ENCODE measurements at regions not wholly inside any gene's neighbourhood (a gene's known extent, or its start where the extent isn't known, plus 50 kb on each side); places are given as distances from the start of the nearest gene placed in this dataset.
"Not testable (repeated sequence)": the region's sequence is repeated elsewhere in the genome, so short reads cannot be mapped to it uniquely, and the experiment has no call there.

- POLR2A ChIA-PET, result no interaction called here
- H3K36me3 ChIP-seq (ENCODE audit: control insufficient read depth in 4 of 4, insufficient read depth in 4 of 4, low read length in 3 of 4), result no peaks in the 10 kb centered on the region
- no peaks in the 10 kb centered on the region for H3K27me3 ChIP-seq (replicated peaks in 2 of 5; ENCODE audit: control insufficient read depth in 4 of 5, insufficient read depth in 5 of 5, low read length in 4 of 5)
- CTCF ChIA-PET, result no interaction called here
- no peak for DNase-seq
- 91% methylated on average over 4 of the region's 4 CpGs for WGBS (ENCODE audit: insufficient coverage)
- no peak overlapping the region for H3K27ac ChIP-seq (ENCODE audit: insufficient read depth in 1 of 2, low read depth in 1 of 2, low read length in 2 of 2, poor library complexity in 1 of 2, severe bottlenecking in 2 of 2)
- H3K4me3 ChIP-seq (ENCODE audit: control insufficient read depth in 1 of 7, extremely low read depth in 1 of 7, insufficient read depth in 4 of 7, low read depth in 2 of 7, low read length in 6 of 7), result no peak overlapping the region
- H3K4me1 ChIP-seq (ENCODE audit: control extremely low read depth in 1 of 4, control insufficient read depth in 4 of 4, insufficient read depth in 4 of 4, low read length in 3 of 4), result no peaks in the 10 kb centered on the region
- H3K9me3 ChIP-seq (ENCODE audit: control extremely low read depth in 1 of 5, control insufficient read depth in 4 of 5, insufficient read depth in 2 of 5, low read depth in 1 of 5, low read length in 4 of 5), result peaks cover 0 to 9% (median 4%) of the 10 kb centered on the region in 5 experiments
These were observed 506.8 kb upstream of the AUTS2 start for GRCh38 chr7:69091521-69091920.

- no peak overlapping the region for H3K27ac ChIP-seq (ENCODE audit: insufficient read depth in 1 of 2, low read depth in 1 of 2, low read length in 2 of 2, poor library complexity in 1 of 2, severe bottlenecking in 2 of 2)
- peaks cover 0 to 9% (median 4%) of the 10 kb centered on the region in 5 experiments for H3K9me3 ChIP-seq (ENCODE audit: control extremely low read depth in 1 of 5, control insufficient read depth in 4 of 5, insufficient read depth in 2 of 5, low read depth in 1 of 5, low read length in 4 of 5)
- no peaks in the 10 kb centered on the region for H3K4me1 ChIP-seq (ENCODE audit: control extremely low read depth in 1 of 4, control insufficient read depth in 4 of 4, insufficient read depth in 4 of 4, low read length in 3 of 4)
- H3K27me3 ChIP-seq (replicated peaks in 2 of 5; ENCODE audit: control insufficient read depth in 4 of 5, insufficient read depth in 5 of 5, low read length in 4 of 5), result no peaks in the 10 kb centered on the region
- CTCF ChIA-PET, result no interaction called here
- no peaks in the 10 kb centered on the region for H3K36me3 ChIP-seq (ENCODE audit: control insufficient read depth in 4 of 4, insufficient read depth in 4 of 4, low read length in 3 of 4)
- no peak overlapping the region for H3K4me3 ChIP-seq (ENCODE audit: control insufficient read depth in 1 of 7, extremely low read depth in 1 of 7, insufficient read depth in 4 of 7, low read depth in 2 of 7, low read length in 6 of 7)
- 100% methylated on average over 1 of the region's 2 CpGs for WGBS (ENCODE audit: insufficient coverage)
- POLR2A ChIA-PET, result no interaction called here
- no peak for DNase-seq
These were observed 503.1 kb upstream of the AUTS2 start for GRCh38 chr7:69095127-69095526.

DNA sequence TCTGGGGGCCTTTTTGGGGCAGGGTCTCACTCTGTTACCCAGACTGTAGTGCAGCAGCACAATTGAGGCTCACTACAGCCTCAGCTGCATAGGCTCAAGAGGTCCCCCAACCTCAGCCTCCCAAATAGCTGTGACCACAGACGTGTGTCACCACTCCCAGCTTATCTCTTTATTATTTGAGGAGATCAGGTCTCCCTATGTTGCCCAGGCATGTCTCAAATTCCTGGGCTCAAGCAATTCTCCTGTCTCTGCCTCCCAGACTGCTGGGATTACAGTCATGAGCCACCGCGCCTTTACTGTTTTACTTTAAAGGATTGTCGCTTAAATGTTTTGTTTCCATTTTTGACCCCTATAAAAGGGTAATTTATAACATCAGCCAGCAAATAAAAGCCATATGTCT lies 502.6 kb upstream of the AUTS2 start:
- Histone ChIP-seq H3K4me1 (ENCODE audit: control extremely low read depth in 1 of 4, control insufficient read depth in 4 of 4, insufficient read depth in 4 of 4, low read length in 3 of 4) (no peaks in the 10 kb centered on the region), H3K4me3 (ENCODE audit: control insufficient read depth in 1 of 7, extremely low read depth in 1 of 7, insufficient read depth in 4 of 7, low read depth in 2 of 7, low read length in 6 of 7) (no peak overlapping the region), H3K9me3 (ENCODE audit: control extremely low read depth in 1 of 5, control insufficient read depth in 4 of 5, insufficient read depth in 2 of 5, low read depth in 1 of 5, low read length in 4 of 5) (peaks cover 0 to 9% (median 4%) of the 10 kb centered on the region in 5 experiments), H3K27me3 (replicated peaks in 2 of 5; ENCODE audit: control insufficient read depth in 4 of 5, insufficient read depth in 5 of 5, low read length in 4 of 5) (no peaks in the 10 kb centered on the region), H3K27ac (ENCODE audit: insufficient read depth in 1 of 2, low read depth in 1 of 2, low read length in 2 of 2, poor library complexity in 1 of 2, severe bottlenecking in 2 of 2) (no peak overlapping the region), H3K36me3 (ENCODE audit: control insufficient read depth in 4 of 4, insufficient read depth in 4 of 4, low read length in 3 of 4) (no peaks in the 10 kb centered on the region)
- DNase-seq, result no peak
- ChIA-PET POLR2A (no interaction called here), CTCF (no interaction called here)
- WGBS (ENCODE audit: insufficient coverage), result 80% methylated on average over 1 of the region's 4 CpGs

GRCh38 chr7:69104023-69104422 lies 494.3 kb upstream of the AUTS2 start:
- ChIA-PET POLR2A (no interaction called here), CTCF (no interaction called here)
- Histone ChIP-seq H3K4me1 (ENCODE audit: control extremely low read depth in 1 of 4, control insufficient read depth in 4 of 4, insufficient read depth in 4 of 4, low read length in 3 of 4) (no peaks in the 10 kb centered on the region), H3K27ac (ENCODE audit: insufficient read depth in 1 of 2, low read depth in 1 of 2, low read length in 2 of 2, poor library complexity in 1 of 2, severe bottlenecking in 2 of 2) (no peak overlapping the region), H3K27me3 (replicated peaks in 2 of 5; ENCODE audit: control insufficient read depth in 4 of 5, insufficient read depth in 5 of 5, low read length in 4 of 5) (no peaks in the 10 kb centered on the region), H3K4me3 (ENCODE audit: control insufficient read depth in 1 of 7, extremely low read depth in 1 of 7, insufficient read depth in 4 of 7, low read depth in 2 of 7, low read length in 6 of 7) (no peak overlapping the region), H3K36me3 (ENCODE audit: control insufficient read depth in 4 of 4, insufficient read depth in 4 of 4, low read length in 3 of 4) (no peaks in the 10 kb centered on the region), H3K9me3 (ENCODE audit: control extremely low read depth in 1 of 5, control insufficient read depth in 4 of 5, insufficient read depth in 2 of 5, low read depth in 1 of 5, low read length in 4 of 5) (no peaks in the 10 kb centered on the region)
- no peak for DNase-seq
- WGBS (ENCODE audit: insufficient coverage), result no CpG with 5 or more reads among the region's 3 CpGs

DNA sequence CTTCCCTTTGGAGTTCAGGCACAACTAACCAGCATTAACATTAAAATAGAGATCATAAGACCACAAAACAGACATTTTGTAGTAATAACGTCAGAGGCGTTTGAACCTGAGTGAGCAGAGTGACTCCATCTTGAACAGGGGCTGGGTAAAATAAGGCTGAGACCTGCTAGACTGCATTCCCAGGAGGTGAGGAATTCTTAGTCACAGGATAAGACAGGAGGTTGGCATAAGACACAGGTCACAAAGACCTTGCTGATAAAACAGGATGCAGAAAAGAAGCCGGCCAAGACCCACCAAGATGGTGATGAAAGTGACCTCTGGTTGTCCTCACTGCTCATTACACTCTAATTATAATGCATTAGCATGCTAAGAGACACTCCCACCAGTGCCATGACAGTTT lies 493.2 kb upstream of the AUTS2 start:
- H3K4me3 ChIP-seq (ENCODE audit: control insufficient read depth in 1 of 7, extremely low read depth in 1 of 7, insufficient read depth in 4 of 7, low read depth in 2 of 7, low read length in 6 of 7), result no peak overlapping the region
- 94% methylated on average over 3 of the region's 3 CpGs for WGBS (ENCODE audit: insufficient coverage)
- CTCF ChIA-PET, result no interaction called here
- H3K9me3 ChIP-seq (ENCODE audit: control extremely low read depth in 1 of 5, control insufficient read depth in 4 of 5, insufficient read depth in 2 of 5, low read depth in 1 of 5, low read length in 4 of 5), result no peaks in the 10 kb centered on the region
- H3K4me1 ChIP-seq (ENCODE audit: control extremely low read depth in 1 of 4, control insufficient read depth in 4 of 4, insufficient read depth in 4 of 4, low read length in 3 of 4), result no peaks in the 10 kb centered on the region
- H3K36me3 ChIP-seq (ENCODE audit: control insufficient read depth in 4 of 4, insufficient read depth in 4 of 4, low read length in 3 of 4), result no peaks in the 10 kb centered on the region
- POLR2A ChIA-PET, result no interaction called here
- H3K27ac ChIP-seq (ENCODE audit: insufficient read depth in 1 of 2, low read depth in 1 of 2, low read length in 2 of 2, poor library complexity in 1 of 2, severe bottlenecking in 2 of 2), result no peak overlapping the region
- no peaks in the 10 kb centered on the region for H3K27me3 ChIP-seq (replicated peaks in 2 of 5; ENCODE audit: control insufficient read depth in 4 of 5, insufficient read depth in 5 of 5, low read length in 4 of 5)
- no peak for DNase-seq

DNA sequence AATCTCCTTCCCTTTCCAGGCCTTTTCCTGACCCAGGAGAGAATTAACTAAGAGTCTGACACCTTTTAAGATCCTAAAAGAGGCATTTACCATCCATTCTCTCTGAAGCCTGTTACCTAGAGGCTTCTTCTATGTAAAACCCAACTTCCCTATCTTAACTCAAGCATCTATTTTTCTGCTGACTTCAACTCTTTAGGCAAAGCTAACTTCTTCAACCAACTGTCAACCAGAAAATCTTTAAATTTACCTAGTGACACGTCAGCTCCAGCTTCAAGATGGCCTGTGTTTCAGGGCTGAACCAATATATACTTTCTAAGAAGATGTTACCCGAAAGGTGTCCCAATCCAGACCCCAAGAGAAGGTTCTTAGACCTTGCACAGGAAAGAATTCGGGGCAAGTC lies 492.3 kb upstream of the AUTS2 start:
- Histone ChIP-seq H3K27me3 (replicated peaks in 2 of 5; ENCODE audit: control insufficient read depth in 4 of 5, insufficient read depth in 5 of 5, low read length in 4 of 5) (no peaks in the 10 kb centered on the region), H3K4me3 (ENCODE audit: control insufficient read depth in 1 of 7, extremely low read depth in 1 of 7, insufficient read depth in 4 of 7, low read depth in 2 of 7, low read length in 6 of 7) (no peak overlapping the region), H3K27ac (ENCODE audit: insufficient read depth in 1 of 2, low read depth in 1 of 2, low read length in 2 of 2, poor library complexity in 1 of 2, severe bottlenecking in 2 of 2) (no peak overlapping the region), H3K9me3 (ENCODE audit: control extremely low read depth in 1 of 5, control insufficient read depth in 4 of 5, insufficient read depth in 2 of 5, low read depth in 1 of 5, low read length in 4 of 5) (no peaks in the 10 kb centered on the region), H3K36me3 (ENCODE audit: control insufficient read depth in 4 of 4, insufficient read depth in 4 of 4, low read length in 3 of 4) (no peaks in the 10 kb centered on the region), H3K4me1 (ENCODE audit: control extremely low read depth in 1 of 4, control insufficient read depth in 4 of 4, insufficient read depth in 4 of 4, low read length in 3 of 4) (no peaks in the 10 kb centered on the region)
- CTCF ChIA-PET, result no interaction called here
- POLR2A ChIA-PET, result no interaction called here
- DNase-seq, result no peak
- 67% methylated on average over 1 of the region's 3 CpGs for WGBS (ENCODE audit: insufficient coverage)

- DNase-seq; H3K27me3 ChIP-seq (replicated peaks in 2 of 5; ENCODE audit: control insufficient read depth in 4 of 5, insufficient read depth in 5 of 5, low read length in 4 of 5); H3K9me3 ChIP-seq (ENCODE audit: control extremely low read depth in 1 of 5, control insufficient read depth in 4 of 5, insufficient read depth in 2 of 5, low read depth in 1 of 5, low read length in 4 of 5); H3K4me1 ChIP-seq (ENCODE audit: control extremely low read depth in 1 of 4, control insufficient read depth in 4 of 4, insufficient read depth in 4 of 4, low read length in 3 of 4); H3K4me3 ChIP-seq (ENCODE audit: control insufficient read depth in 1 of 7, extremely low read depth in 1 of 7, insufficient read depth in 4 of 7, low read depth in 2 of 7, low read length in 6 of 7); CTCF ChIA-PET; H3K27ac ChIP-seq (ENCODE audit: insufficient read depth in 1 of 2, low read depth in 1 of 2, low read length in 2 of 2, poor library complexity in 1 of 2, severe bottlenecking in 2 of 2); H3K36me3 ChIP-seq (ENCODE audit: control insufficient read depth in 4 of 4, insufficient read depth in 4 of 4, low read length in 3 of 4); POLR2A ChIA-PET: not testable (repeated sequence)
- WGBS (ENCODE audit: insufficient coverage), result 100% methylated on average over 3 of the region's 7 CpGs
These were observed 491.8 kb upstream of the AUTS2 start for GRCh38 chr7:69106449-69106848.

GRCh38 chr7:69106946-69107345 lies 491.3 kb upstream of the AUTS2 start:
- H3K27ac ChIP-seq (ENCODE audit: insufficient read depth in 1 of 2, low read depth in 1 of 2, low read length in 2 of 2, poor library complexity in 1 of 2, severe bottlenecking in 2 of 2); CTCF ChIA-PET; H3K27me3 ChIP-seq (replicated peaks in 2 of 5; ENCODE audit: control insufficient read depth in 4 of 5, insufficient read depth in 5 of 5, low read length in 4 of 5); H3K4me3 ChIP-seq (ENCODE audit: control insufficient read depth in 1 of 7, extremely low read depth in 1 of 7, insufficient read depth in 4 of 7, low read depth in 2 of 7, low read length in 6 of 7); DNase-seq; H3K9me3 ChIP-seq (ENCODE audit: control extremely low read depth in 1 of 5, control insufficient read depth in 4 of 5, insufficient read depth in 2 of 5, low read depth in 1 of 5, low read length in 4 of 5); H3K36me3 ChIP-seq (ENCODE audit: control insufficient read depth in 4 of 4, insufficient read depth in 4 of 4, low read length in 3 of 4); POLR2A ChIA-PET; H3K4me1 ChIP-seq (ENCODE audit: control extremely low read depth in 1 of 4, control insufficient read depth in 4 of 4, insufficient read depth in 4 of 4, low read length in 3 of 4): not testable (repeated sequence)
- WGBS (ENCODE audit: insufficient coverage), result 98% methylated on average over 6 of the region's 7 CpGs
